GM12878 (cell line): ENCODE measurements at regions not wholly inside any gene's neighbourhood (a gene's known extent, or its start where the extent isn't known, plus 50 kb on each side); places are given as distances from the start of the nearest gene placed in this dataset.

ENCODE experiments used
- ATAC-seq: fragments of 200-7000 bp; cut with Tn5 transposase; 3 replicates; pipeline ENCODE4 v1.9.1; 2020; ENCODE audit warnings: mild to moderate bottlenecking, moderate library complexity
- BruUV-seq: library from RNA; stranded (reverse); fragments of 400-500 nt; replicated peaks from 2 replicates; lab custom pipeline; 2021; lab: Mats Ljungman, UMichigan
- CTCF ChIA-PET: fragments of 300-600 bp; sonication (Branson Sonifier 250); formaldehyde crosslinking; extraction: SDS; loops from one replicate; lab custom pipeline; 2021; ENCODE audit warnings: inconsistent platforms; lab: Yijun Ruan, JAX
- POLR2A ChIA-PET: fragments of 350-600 bp; formaldehyde crosslinking; extraction: SDS; loops from one replicate; lab custom pipeline; 2021; ENCODE audit warnings: inconsistent platforms; lab: Charles Lee
- RAD21 ChIA-PET: fragments of 300-600 bp; sonication (Branson Sonifier 250); formaldehyde crosslinking; loops from one replicate; lab custom pipeline; 2023; ENCODE audit warnings: antibody characterized with exemption; ENCODE audit not compliant: unreplicated experiment; lab: Charles Lee
- SMC1A ChIA-PET: fragments of 300-600 bp; sonication (Branson Sonifier 250); formaldehyde crosslinking; loops from one replicate; lab custom pipeline; 2023; ENCODE audit not compliant: unreplicated experiment, uncharacterized antibody; lab: Charles Lee
- DNase-seq: peaks from one replicate; pipeline ENCODE4 v3.0.0-alpha.2; 2011; ENCODE audit warnings: low read depth, low spot score
- FAIRE-seq: peaks from 3 replicates; lab custom pipeline; 2011; peaks lifted over from hg19 to GRCh38; lab: Jason Lieb, UNC
- H2AFZ ChIP-seq: 2 replicates; pipeline ENCODE4 v1.6.0; 2011; ENCODE audit warnings: low read depth, low read length, control low read depth; ENCODE audit not compliant: control insufficient read depth
- H3K27ac ChIP-seq: 2 replicates; pipeline ENCODE4 v1.5.1; 2011; ENCODE audit warnings: control low read depth; ENCODE audit not compliant: control insufficient read depth, insufficient read depth
- H3K27me3 ChIP-seq, 2 experiments: replicated peaks in 1 of 2; 2 replicates each; pipeline versions ENCODE4 v1.6.0 to v1.6.1; 2011; ENCODE audit warnings: low read length in 1 of 2; ENCODE audit not compliant: control insufficient read depth in 2 of 2, insufficient read depth in 2 of 2
- H3K36me3 ChIP-seq, 2 experiments: 2 replicates each; pipeline ENCODE4 v1.5.1; 2011; ENCODE audit warnings: low read length in 1 of 2; ENCODE audit not compliant: control insufficient read depth in 2 of 2, insufficient read depth in 2 of 2
- H3K4me1 ChIP-seq: 2 replicates; pipeline ENCODE4 v1.6.1; 2011; ENCODE audit warnings: mild to moderate bottlenecking, low read length, moderate library complexity, mixed read lengths; ENCODE audit not compliant: control insufficient read depth, insufficient read depth
- H3K4me2 ChIP-seq: 2 replicates; pipeline ENCODE4 v1.6.0; 2011; ENCODE audit warnings: control low read depth; ENCODE audit not compliant: control insufficient read depth, insufficient read depth
- H3K4me3 ChIP-seq: fragments of 200-600 bp; sonication (generic); 2 replicates; pipeline ENCODE4 v1.5.1; 2016
- H3K79me2 ChIP-seq: 2 replicates; pipeline ENCODE4 v1.6.0; 2011; ENCODE audit warnings: low read length; ENCODE audit not compliant: control insufficient read depth, insufficient read depth
- H3K9ac ChIP-seq: 2 replicates; pipeline ENCODE4 v1.8.0; 2011; ENCODE audit warnings: low read length, control low read depth, mixed read lengths; ENCODE audit not compliant: control insufficient read depth, insufficient read depth
- H3K9me3 ChIP-seq: replicated peaks from 3 replicates; pipeline ENCODE4 v1.5.1; 2011; ENCODE audit warnings: mild to moderate bottlenecking, low read length; ENCODE audit not compliant: control insufficient read depth, insufficient read depth
- H4K20me1 ChIP-seq: 2 replicates; pipeline ENCODE4 v1.6.0; 2011; ENCODE audit not compliant: control insufficient read depth, insufficient read depth
- ASH2L ChIP-seq: fragments of 300-600, 200-600 bp; sonication (generic); IDR thresholded peaks from 2 replicates; pipeline ENCODE4 v1.6.1; 2017; ENCODE audit warnings: low read depth, mild to moderate bottlenecking, borderline replicate concordance
- ATF7 ChIP-seq: fragments of 450-650 bp; IDR thresholded peaks from 2 replicates; pipeline ENCODE4 v1.6.1; 2016; ENCODE audit warnings: low read depth, mild to moderate bottlenecking
- BCL11A ChIP-seq: IDR thresholded peaks from 2 replicates; pipeline ENCODE4 v1.6.1; 2011; ENCODE audit warnings: low read depth, low read length
- CBFB ChIP-seq: IDR thresholded peaks from 2 replicates; pipeline ENCODE4 v1.6.1; 2016; ENCODE audit warnings: antibody characterized with exemption, low read depth
- CREM ChIP-seq: IDR thresholded peaks from 2 replicates; pipeline ENCODE4 v1.6.1; 2014; ENCODE audit warnings: antibody characterized with exemption, low read depth
- EZH2 ChIP-seq: IDR thresholded peaks from 2 replicates; pipeline ENCODE4 v1.6.1; 2012; ENCODE audit warnings: low read depth, mild to moderate bottlenecking, control low read depth, inconsistent platforms, low read length, borderline replicate concordance; ENCODE audit not compliant: control insufficient read depth
- FOXK2 ChIP-seq: fragments of 450-650 bp; IDR thresholded peaks from 2 replicates; pipeline ENCODE4 v1.6.1; 2017; ENCODE audit warnings: mild to moderate bottlenecking, moderate library complexity
- GATAD2B ChIP-seq: fragments of 450-650 bp; conservative IDR thresholded peaks from 2 replicates; pipeline ENCODE4 v1.6.1; 2017; ENCODE audit warnings: low read depth, mild to moderate bottlenecking, moderate library complexity
- IRF4 ChIP-seq: IDR thresholded peaks from 2 replicates; pipeline ENCODE4 v1.6.1; 2011; ENCODE audit warnings: low read depth, low read length
- JUND ChIP-seq: IDR thresholded peaks from 2 replicates; pipeline ENCODE4 v1.6.1; 2012; ENCODE audit warnings: low read depth, mild to moderate bottlenecking, low read length, improper control_type of control experiment, moderate library complexity
- KLF5 ChIP-seq: fragments of 450-650 bp; IDR thresholded peaks from 2 replicates; pipeline ENCODE4 v1.6.1; 2014; ENCODE audit warnings: mild to moderate bottlenecking; ENCODE audit not compliant: partially characterized antibody
- MEF2B ChIP-seq: fragments of 450-650 bp; IDR thresholded peaks from 2 replicates; pipeline ENCODE4 v1.6.1; 2018; ENCODE audit warnings: mild to moderate bottlenecking, moderate library complexity; ENCODE audit not compliant: partially characterized antibody, poor library complexity, severe bottlenecking
- PAX5 ChIP-seq: IDR thresholded peaks from 2 replicates; pipeline ENCODE4 v1.6.1; 2011; ENCODE audit warnings: low read depth, low read length, borderline replicate concordance
- RAD21 ChIP-seq: IDR thresholded peaks from 2 replicates; pipeline ENCODE4 v1.6.1; 2011; ENCODE audit warnings: mild to moderate bottlenecking, low read depth, low read length, moderate library complexity; ENCODE audit not compliant: insufficient read depth
- RB1 ChIP-seq: fragments of 450-650 bp; formaldehyde crosslinking; IDR thresholded peaks from 2 replicates; pipeline ENCODE4 v1.6.1; 2017; ENCODE audit warnings: mild to moderate bottlenecking, borderline replicate concordance
- RUNX3 ChIP-seq: IDR thresholded peaks from 2 replicates; pipeline ENCODE4 v1.6.1; 2012; ENCODE audit warnings: low read length, inconsistent platforms
- SMC3 ChIP-seq: IDR thresholded peaks from 2 replicates; pipeline ENCODE4 v1.6.1; 2011; ENCODE audit warnings: low read length, improper control_type of control experiment, borderline replicate concordance
- WGBS: methylation state at CpG from one replicate; pipeline ENCODE4 v1.1.6; 2016; ENCODE audit warnings: low lambda C conversion rate; ENCODE audit not compliant: insufficient replicate concordance, insufficient coverage; ENCODE audit errors: missing lambda C conversion rate; 5-methylcytosine and 5-hydroxymethylcytosine counted together
- in situ Hi-C: fragments of 300-500 bp; cut with MboI; formaldehyde crosslinking; loops from 9 replicates; pipeline ENCODE4 v1.14.3; 2018; ENCODE audit warnings: mixed read lengths
- intact Hi-C: fragments of 100-400 bp; cut with micrococcal nuclease; formaldehyde crosslinking; loops from one replicate; pipeline ENCODE4 v1.14.2; 2022; ENCODE audit not compliant: unreplicated experiment
- TF ChIP-seq, protein P1 (sequence below): fragments of 450-650 bp; IDR thresholded peaks from 2 replicates; pipeline ENCODE4 v1.6.1; 2017; ENCODE audit warnings: mild to moderate bottlenecking
- TF ChIP-seq, protein P2 (sequence below): IDR thresholded peaks from 2 replicates; pipeline ENCODE4 v1.6.1; 2012; ENCODE audit warnings: low read depth, low read length, improper control_type of control experiment

DNA sequence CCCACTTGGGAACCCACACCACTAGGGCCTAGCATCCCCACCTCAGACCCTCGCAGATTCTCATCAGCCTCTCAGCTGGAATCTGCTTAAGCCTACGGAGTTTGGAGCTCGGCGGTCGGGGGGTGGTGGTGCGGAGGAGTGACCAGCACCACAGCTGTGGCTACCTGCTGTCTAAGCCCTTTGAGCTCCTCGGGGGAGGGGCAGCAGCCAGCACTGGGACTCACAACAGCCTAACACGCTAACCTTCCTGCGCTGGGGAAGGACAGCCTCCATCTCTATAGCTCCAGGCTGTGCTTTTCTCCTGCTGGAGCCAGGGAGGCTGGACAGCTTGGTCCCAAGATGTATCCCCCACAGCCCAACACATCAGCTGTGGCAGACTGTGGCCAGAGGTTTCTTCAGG lies 281.5 kb downstream of the USP46 start (continued):
- TF ChIP-seq MEF2B (no peak), JUND (no peak)
- TF ChIP-seq, all 136 proteins: peak for 0

GRCh38 chr4:52407545-52407944 lies 251.6 kb downstream of the USP46 start:
- no peak for ATAC-seq

GRCh38 chr4:52408032-52408431 lies 251.1 kb downstream of the USP46 start:
- Histone ChIP-seq H4K20me1 (no peaks in the 10 kb centered on the region), H3K9ac (no peak overlapping the region), H3K27me3 (no peaks in the 10 kb centered on the region), H3K27ac (no peak overlapping the region), H3K79me2 (no peaks in the 10 kb centered on the region), H3K9me3 (no peaks in the 10 kb centered on the region; the same call in 2 of the 3 replicates), H3K4me1 (no peaks in the 10 kb centered on the region), H3K4me3 (no peak overlapping the region), H3K4me2 (no peak overlapping the region), H2AFZ (no peak overlapping the region), H3K36me3 (no peaks in the 10 kb centered on the region)
- CTCF ChIA-PET, result no interaction called here
- intact Hi-C loops, result no loop called here
- ATAC-seq (no peak), FAIRE-seq (no peak), DNase-seq (no peak)
- RAD21 ChIA-PET, result no interaction called here
- BruUV-seq, result no TSS peak
- 100% methylated on average over 1 of the region's 1 CpG for WGBS
- POLR2A ChIA-PET, result no interaction called here
- SMC1A ChIA-PET, result no interaction called here
- in situ Hi-C loops, result no loop called here
- TF ChIP-seq SMC3 (no peak), PAX5 (no peak), RB1 (no peak), FOXK2 (no peak), EZH2 (no peak), BCL11A (no peak), GATAD2B (no peak), ATF7 (no peak)
- TF ChIP-seq, protein P1, sequence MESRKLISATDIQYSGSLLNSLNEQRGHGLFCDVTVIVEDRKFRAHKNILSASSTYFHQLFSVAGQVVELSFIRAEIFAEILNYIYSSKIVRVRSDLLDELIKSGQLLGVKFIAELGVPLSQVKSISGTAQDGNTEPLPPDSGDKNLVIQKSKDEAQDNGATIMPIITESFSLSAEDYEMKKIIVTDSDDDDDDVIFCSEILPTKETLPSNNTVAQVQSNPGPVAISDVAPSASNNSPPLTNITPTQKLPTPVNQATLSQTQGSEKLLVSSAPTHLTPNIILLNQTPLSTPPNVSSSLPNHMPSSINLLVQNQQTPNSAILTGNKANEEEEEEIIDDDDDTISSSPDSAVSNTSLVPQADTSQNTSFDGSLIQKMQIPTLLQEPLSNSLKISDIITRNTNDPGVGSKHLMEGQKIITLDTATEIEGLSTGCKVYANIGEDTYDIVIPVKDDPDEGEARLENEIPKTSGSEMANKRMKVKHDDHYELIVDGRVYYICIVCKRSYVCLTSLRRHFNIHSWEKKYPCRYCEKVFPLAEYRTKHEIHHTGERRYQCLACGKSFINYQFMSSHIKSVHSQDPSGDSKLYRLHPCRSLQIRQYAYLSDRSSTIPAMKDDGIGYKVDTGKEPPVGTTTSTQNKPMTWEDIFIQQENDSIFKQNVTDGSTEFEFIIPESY, result no peak
- TF ChIP-seq, protein P2, sequence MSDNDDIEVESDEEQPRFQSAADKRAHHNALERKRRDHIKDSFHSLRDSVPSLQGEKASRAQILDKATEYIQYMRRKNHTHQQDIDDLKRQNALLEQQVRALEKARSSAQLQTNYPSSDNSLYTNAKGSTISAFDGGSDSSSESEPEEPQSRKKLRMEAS, result no peak

More at GRCh38 chr4:52407545-52407944, 251.6 kb downstream of the USP46 start:
- ChIA-PET SMC1A (no interaction called here), POLR2A (no interaction called here), RAD21 (no interaction called here), CTCF (no interaction called here)
- Histone ChIP-seq H3K27me3 (no peaks in the 10 kb centered on the region), H3K27ac (no peak overlapping the region), H3K4me2 (no peak overlapping the region), H4K20me1 (no peaks in the 10 kb centered on the region), H3K4me3 (no peak overlapping the region), H3K4me1 (no peaks in the 10 kb centered on the region), H2AFZ (no peak overlapping the region), H3K9me3 (no peaks in the 10 kb centered on the region; the same call in 2 of the 3 replicates), H3K79me2 (no peaks in the 10 kb centered on the region), H3K9ac (no peak overlapping the region), H3K36me3 (no peaks in the 10 kb centered on the region)
- DNase-seq (no peak), FAIRE-seq (no peak)
- TF ChIP-seq MEF2B (no peak), CBFB (no peak), RAD21 (no peak), KLF5 (no peak), RUNX3 (no peak), CREM (no peak), IRF4 (no peak), ASH2L (no peak)
- BruUV-seq, result no TSS peak
- in situ Hi-C loops (no loop called here), intact Hi-C loops (no loop called here)
- 38% methylated on average over 4 of the region's 4 CpGs for WGBS
